D721Med (cell line): ENCODE measurements at regions not wholly inside any gene's neighbourhood (a gene's known extent, or its start where the extent isn't known, plus 50 kb on each side); places are given as distances from the start of the nearest gene placed in this dataset.
"Not testable (repeated sequence)": the region's sequence is repeated elsewhere in the genome, so short reads cannot be mapped to it uniquely, and the experiment has no call there.

ENCODE experiments used
- DNase-seq: peaks from one replicate; pipeline ENCODE4 v3.0.0; 2011; ENCODE audit warnings: low spot score; ENCODE audit not compliant: insufficient read length
- FAIRE-seq: peaks from 2 replicates; lab custom pipeline; 2011; peaks lifted over from hg19 to GRCh38; lab: Jason Lieb, UNC
- CTCF ChIP-seq: IDR thresholded peaks from 2 replicates; pipeline ENCODE4 v1.5.1; 2012; ENCODE audit warnings: mild to moderate bottlenecking, control low read depth; ENCODE audit not compliant: insufficient read depth; ENCODE audit errors: missing control alignments

GRCh38 chr5:25515525-25515924 is 870.7 kb upstream of the CDH10 start:
- FAIRE-seq (no peak), DNase-seq (no peak)
- no peak for TF ChIP-seq CTCF

- not testable (repeated sequence) for DNase-seq, FAIRE-seq
These were observed 865.9 kb upstream of the CDH10 start for GRCh38 chr5:25510692-25511091.

GRCh38 chr5:25508011-25508410 is 863.2 kb upstream of the CDH10 start:
- DNase-seq, FAIRE-seq: not testable (repeated sequence)

- no peak for DNase-seq
- peak; percentile 68 for FAIRE-seq
- TF ChIP-seq CTCF: no peak
These were observed 855.9 kb upstream of the CDH10 start for GRCh38 chr5:25500635-25501034.

- no peak for DNase-seq
- TF ChIP-seq CTCF: no peak
- FAIRE-seq: peak; percentile 21
These were observed 845.2 kb upstream of the CDH10 start for GRCh38 chr5:25489834-25490538.

GRCh38 chr5:25488119-25488518 is 843.3 kb upstream of the CDH10 start:
- no peak for DNase-seq
- no peak for FAIRE-seq
- no peak for TF ChIP-seq CTCF

GRCh38 chr5:25484391-25484790 is 839.6 kb upstream of the CDH10 start:
- TF ChIP-seq CTCF: no peak
- FAIRE-seq (no peak), DNase-seq (no peak)

GRCh38 chr5:25481463-25481862 is 836.7 kb upstream of the CDH10 start:
- FAIRE-seq: no peak
- no peak for DNase-seq
- no peak for TF ChIP-seq CTCF
